Activated B cell treated with CpG ODN at 0.5 μM for 24 hours (primary cell): ENCODE measurements at regions not wholly inside any gene's neighbourhood (a gene's known extent, or its start where the extent isn't known, plus 50 kb on each side); places are given as distances from the start of the nearest gene placed in this dataset.

Source experiments
- ATAC-seq: fragments of 200-7000 bp; cut with Tn5 transposase; one replicate; pipeline ENCODE4 v1.10.0; 2021; ENCODE audit warnings: low read depth, mild to moderate bottlenecking, moderate library complexity
- CTCF ChIA-PET: fragments of 350-600 bp; sonication (Branson Sonifier 250); formaldehyde crosslinking; loops from one replicate; lab custom pipeline; 2021; ENCODE audit warnings: antibody characterized with exemption; lab: Charles Lee
- POLR2A ChIA-PET: fragments of 350-600 bp; sonication (Branson Sonifier 250); formaldehyde crosslinking; loops from one replicate; lab custom pipeline; 2021; ENCODE audit warnings: antibody characterized with exemption; lab: Charles Lee
- DNase-seq: peaks from one replicate; pipeline ENCODE4 v3.0.0; 2022
- H3K27ac Mint-ChIP-seq: one replicate; pipeline ENCODE4 v1.8.0; 2020; ENCODE audit warnings: mixed read lengths
- H3K27me3 Mint-ChIP-seq: one replicate; pipeline ENCODE4 v1.8.0; 2021; ENCODE audit warnings: mixed read lengths
- H3K36me3 Mint-ChIP-seq: one replicate; pipeline ENCODE4 v1.8.0; 2021; ENCODE audit warnings: low read depth, mixed read lengths
- H3K4me1 Mint-ChIP-seq: one replicate; pipeline ENCODE4 v1.8.0; 2021; ENCODE audit warnings: mixed read lengths
- H3K4me3 Mint-ChIP-seq: one replicate; pipeline ENCODE4 v1.8.0; 2020; ENCODE audit warnings: mild to moderate bottlenecking, mixed read lengths
- H3K9me3 Mint-ChIP-seq: one replicate; pipeline ENCODE4 v1.8.0; 2020; ENCODE audit warnings: mixed read lengths
- CTCF ChIP-seq: fragments of 200-600 bp; IDR thresholded peaks from one replicate; pipeline ENCODE4 v1.8.0; 2022; ENCODE audit warnings: antibody characterized with exemption, mild to moderate bottlenecking
- intact Hi-C: fragments of 100-400 bp; cut with micrococcal nuclease; formaldehyde crosslinking; loops from one replicate; pipeline ENCODE4 v1.15.1; 2024

GRCh38 chr3:69675786-69676530, 63.3 kb upstream of the MITF start:
- TF ChIP-seq CTCF = no peak
- no peak overlapping the region for H3K4me3 Mint-ChIP-seq
- ATAC-seq (no peak), DNase-seq (no peak)
- H3K27me3 Mint-ChIP-seq = no peaks in the 10 kb centered on the region
- ChIA-PET POLR2A (no interaction called here), CTCF (no interaction called here)
- H3K36me3 Mint-ChIP-seq = no peaks in the 10 kb centered on the region
- no peaks in the 10 kb centered on the region for H3K4me1 Mint-ChIP-seq
- intact Hi-C loops = no loop called here
- H3K9me3 Mint-ChIP-seq = no peaks in the 10 kb centered on the region
- H3K27ac Mint-ChIP-seq = no peak overlapping the region

- DNase-seq (no peak), ATAC-seq (no peak)
- no peak for TF ChIP-seq CTCF
- Mint-ChIP-seq H3K36me3 (no peaks in the 10 kb centered on the region), H3K9me3 (no peaks in the 10 kb centered on the region), H3K27me3 (no peaks in the 10 kb centered on the region), H3K4me3 (no peak overlapping the region), H3K4me1 (no peaks in the 10 kb centered on the region), H3K27ac (no peak overlapping the region)
- intact Hi-C loops = no loop called here
- ChIA-PET CTCF (no interaction called here), POLR2A (no interaction called here)
Observed at GRCh38 chr3:69674752-69675151, 64.5 kb upstream of the MITF start.

GRCh38 chr3:69671082-69671952, 67.9 kb upstream of the MITF start:
- no peak overlapping the region for H3K4me3 Mint-ChIP-seq
- no peak for DNase-seq
- intact Hi-C loops = loop anchor here (2.0 kb wide), 1 partner anchor 551 kb away; no protein-coding TSS in a partner anchor
- H3K4me1 Mint-ChIP-seq = no peaks in the 10 kb centered on the region
- TF ChIP-seq CTCF = no peak
- no peaks in the 10 kb centered on the region for H3K27me3 Mint-ChIP-seq
- no peak overlapping the region for H3K27ac Mint-ChIP-seq
- CTCF ChIA-PET = interaction anchor here (0.5 to 1.8 kb wide), 2 partner anchors 25 to 510 kb away, joined by 3 to 9 read pairs; no protein-coding TSS in a partner anchor
- no peaks in the 10 kb centered on the region for H3K36me3 Mint-ChIP-seq
- POLR2A ChIA-PET = no interaction called here
- no peaks in the 10 kb centered on the region for H3K9me3 Mint-ChIP-seq
- ATAC-seq = no peak

- Mint-ChIP-seq H3K9me3 (no peaks in the 10 kb centered on the region), H3K4me3 (no peak overlapping the region), H3K4me1 (no peaks in the 10 kb centered on the region), H3K36me3 (no peaks in the 10 kb centered on the region), H3K27ac (no peak overlapping the region), H3K27me3 (peaks cover 3% of the 10 kb centered on the region)
- no peak for ATAC-seq
- no peak for DNase-seq
- ChIA-PET POLR2A (no interaction called here), CTCF (no interaction called here)
- TF ChIP-seq CTCF = no peak
- intact Hi-C loops = no loop called here
Observed at GRCh38 chr3:69669070-69669469, 70.2 kb upstream of the MITF start.
